ENCODE measurements at regions not wholly inside any gene's neighbourhood (a gene's known extent, or its start where the extent isn't known, plus 50 kb on each side); places are given as distances from the start of the nearest gene placed in this dataset.

- H3K27me3 Mint-ChIP-seq = no peaks in the 10 kb centered on the region
- ATAC-seq = no peak
- no peaks in the 10 kb centered on the region for H3K36me3 Mint-ChIP-seq
- no peak for DNase-seq
- no peak overlapping the region for H3K27ac Mint-ChIP-seq
- H3K9me3 Mint-ChIP-seq (ENCODE audit: low read depth) = peaks cover under 1% of the 10 kb centered on the region
- no peaks in the 10 kb centered on the region for H3K4me1 Mint-ChIP-seq
- no peak overlapping the region for H3K4me3 Mint-ChIP-seq
- CTCF ChIA-PET = no interaction called here
These were observed 114.6 kb upstream of the GRID2 start for GRCh38 chr4:92189146-92189545.

- H3K27me3 Mint-ChIP-seq = no peaks in the 10 kb centered on the region
- H3K36me3 Mint-ChIP-seq = no peaks in the 10 kb centered on the region
- H3K4me3 Mint-ChIP-seq = no peak overlapping the region
- no peaks in the 10 kb centered on the region for H3K4me1 Mint-ChIP-seq
- H3K9me3 Mint-ChIP-seq (ENCODE audit: low read depth) = peaks cover 7% of the 10 kb centered on the region
- CTCF ChIA-PET = no interaction called here
- no peak for DNase-seq
- ATAC-seq = no peak
- H3K27ac Mint-ChIP-seq = no peak overlapping the region
These were observed 105.1 kb upstream of the GRID2 start for GRCh38 chr4:92198711-92199110.

GRCh38 chr4:92199135-92199534 is 104.6 kb upstream of the GRID2 start:
- CTCF ChIA-PET = no interaction called here
- ATAC-seq = no peak
- Mint-ChIP-seq H3K36me3 (no peaks in the 10 kb centered on the region), H3K9me3 (ENCODE audit: low read depth) (peaks cover 6% of the 10 kb centered on the region), H3K4me1 (no peaks in the 10 kb centered on the region), H3K4me3 (no peak overlapping the region), H3K27ac (no peak overlapping the region), H3K27me3 (no peaks in the 10 kb centered on the region)
- DNase-seq = no peak

- DNase-seq (no peak), ATAC-seq (no peak)
- H3K36me3 Mint-ChIP-seq = no peaks in the 10 kb centered on the region
- H3K4me3 Mint-ChIP-seq = no peak overlapping the region
- no peaks in the 10 kb centered on the region for H3K4me1 Mint-ChIP-seq
- H3K9me3 Mint-ChIP-seq (ENCODE audit: low read depth) = peaks cover 2% of the 10 kb centered on the region
- H3K27me3 Mint-ChIP-seq = no peaks in the 10 kb centered on the region
- H3K27ac Mint-ChIP-seq = no peak overlapping the region
- CTCF ChIA-PET = no interaction called here
These were observed 92.9 kb upstream of the GRID2 start for GRCh38 chr4:92210906-92211305.

DNA sequence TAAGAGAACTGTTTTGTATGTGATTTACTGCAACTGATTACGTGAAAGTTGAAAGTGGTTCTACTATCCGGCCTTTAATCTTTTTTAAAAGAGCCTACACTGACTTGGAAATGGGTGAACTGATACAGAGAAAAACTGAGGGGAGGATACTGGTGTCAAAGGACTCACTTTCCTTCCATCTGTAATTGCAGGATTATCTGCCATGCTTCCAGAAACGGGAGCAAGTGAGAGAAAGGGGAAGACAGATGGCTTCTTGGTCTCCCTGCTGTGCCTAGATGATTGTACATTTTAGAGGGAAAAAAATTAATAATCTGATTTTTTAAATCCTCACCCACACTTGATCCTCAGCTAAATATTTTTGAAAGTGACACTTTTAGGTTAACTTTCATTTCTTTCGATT is 88.3 kb upstream of the GRID2 start:
- H3K27me3 Mint-ChIP-seq = no peaks in the 10 kb centered on the region
- H3K9me3 Mint-ChIP-seq (ENCODE audit: low read depth) = peaks cover 2% of the 10 kb centered on the region
- H3K4me1 Mint-ChIP-seq = no peaks in the 10 kb centered on the region
- H3K4me3 Mint-ChIP-seq = no peak overlapping the region
- H3K27ac Mint-ChIP-seq = no peak overlapping the region
- ATAC-seq (no peak), DNase-seq (no peak)
- CTCF ChIA-PET = no interaction called here
- H3K36me3 Mint-ChIP-seq = no peaks in the 10 kb centered on the region

GRCh38 chr4:92231511-92231910 is 72.3 kb upstream of the GRID2 start:
- ATAC-seq (no peak), DNase-seq (no peak)
- H3K36me3 Mint-ChIP-seq = no peaks in the 10 kb centered on the region
- no peaks in the 10 kb centered on the region for H3K9me3 Mint-ChIP-seq (ENCODE audit: low read depth)
- no peaks in the 10 kb centered on the region for H3K4me1 Mint-ChIP-seq
- CTCF ChIA-PET = no interaction called here
- no peak overlapping the region for H3K4me3 Mint-ChIP-seq
- no peaks in the 10 kb centered on the region for H3K27me3 Mint-ChIP-seq
- H3K27ac Mint-ChIP-seq = no peak overlapping the region

DNA sequence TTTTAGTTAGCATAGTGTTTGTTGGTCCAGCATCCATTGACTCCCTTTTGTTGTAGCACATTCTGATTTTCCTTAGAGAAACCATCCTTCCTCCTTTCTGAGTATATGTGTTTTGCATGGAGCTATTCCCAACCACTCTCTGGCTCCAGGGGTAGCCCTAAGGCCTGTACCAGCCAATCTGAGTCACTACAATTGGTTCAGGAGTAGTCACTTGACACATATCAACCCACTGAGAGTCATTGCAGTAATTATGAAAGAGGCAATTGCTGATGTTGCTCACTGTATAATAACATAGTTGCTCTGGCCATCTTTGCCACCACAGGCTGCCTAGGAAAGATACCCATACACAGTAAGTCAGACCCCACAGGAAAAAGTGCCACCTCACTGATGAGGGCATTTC is 71.2 kb upstream of the GRID2 start:
- ATAC-seq (no peak), DNase-seq (no peak)
- no peaks in the 10 kb centered on the region for H3K9me3 Mint-ChIP-seq (ENCODE audit: low read depth)
- no peaks in the 10 kb centered on the region for H3K27me3 Mint-ChIP-seq
- no peak overlapping the region for H3K4me3 Mint-ChIP-seq
- H3K36me3 Mint-ChIP-seq = no peaks in the 10 kb centered on the region
- CTCF ChIA-PET = no interaction called here
- no peaks in the 10 kb centered on the region for H3K4me1 Mint-ChIP-seq
- no peak overlapping the region for H3K27ac Mint-ChIP-seq

DNA sequence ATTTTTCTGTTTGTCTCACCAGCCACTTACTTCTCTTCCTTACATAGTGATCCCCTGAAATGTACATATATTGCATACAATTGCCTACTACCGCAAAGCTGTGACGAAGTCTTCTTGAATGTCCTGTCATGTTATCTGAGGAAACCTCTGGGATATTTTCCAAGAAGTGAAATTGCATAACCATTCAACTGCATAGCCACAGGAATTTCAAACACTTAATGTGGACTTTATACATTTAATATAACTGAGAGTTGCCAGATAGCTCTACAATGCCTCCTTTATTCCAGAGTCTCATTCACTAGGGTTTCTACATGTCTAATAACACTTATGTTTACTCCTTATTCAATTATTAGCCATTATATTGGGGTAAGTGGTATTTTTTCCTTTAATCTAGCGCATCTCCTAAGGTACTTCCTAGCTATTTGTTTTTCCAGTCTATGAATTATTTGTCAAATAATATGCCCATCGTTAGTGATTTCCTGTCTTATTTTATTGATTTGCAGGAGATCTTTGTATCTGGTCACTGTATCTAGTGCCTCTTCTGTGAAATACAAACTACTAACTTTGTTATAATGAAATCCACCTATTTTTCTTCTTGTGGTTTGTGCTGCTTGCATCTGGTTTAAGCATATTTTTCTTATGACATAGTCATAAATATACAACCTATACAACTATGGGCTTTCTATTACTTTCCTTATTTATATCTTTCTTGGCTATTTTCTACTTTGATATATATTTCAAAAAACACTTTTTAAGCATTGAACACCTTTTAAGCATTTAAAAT is 69.2 kb upstream of the GRID2 start:
- Mint-ChIP-seq H3K4me1 (no peaks in the 10 kb centered on the region), H3K9me3 (ENCODE audit: low read depth) (peaks cover 2% of the 10 kb centered on the region), H3K27ac (no peak overlapping the region), H3K4me3 (no peak overlapping the region), H3K27me3 (no peaks in the 10 kb centered on the region), H3K36me3 (no peaks in the 10 kb centered on the region)
- ATAC-seq = no peak
- no peak for DNase-seq
- CTCF ChIA-PET = no interaction called here

DNA sequence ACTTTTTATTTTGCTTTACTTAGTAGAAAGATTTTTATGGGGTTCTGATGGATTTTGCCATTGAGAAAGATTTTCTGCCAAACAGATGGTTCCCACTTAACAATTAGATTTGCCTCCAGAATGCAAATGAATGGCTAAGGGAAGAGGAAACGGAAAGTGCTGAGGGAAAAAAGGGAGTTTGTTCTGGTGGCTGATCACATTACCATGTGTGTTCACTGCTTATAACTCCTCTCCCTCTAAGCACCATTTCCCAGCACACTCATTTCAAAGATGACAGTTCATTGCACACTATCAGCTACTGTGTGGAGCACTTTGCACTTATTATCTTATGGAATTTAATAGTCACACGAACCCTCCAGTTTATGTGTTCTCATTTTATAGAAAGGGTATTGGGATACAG is 68.0 kb upstream of the GRID2 start:
- Mint-ChIP-seq H3K9me3 (ENCODE audit: low read depth) (peaks cover 2% of the 10 kb centered on the region), H3K27me3 (no peaks in the 10 kb centered on the region), H3K27ac (no peak overlapping the region), H3K4me1 (no peaks in the 10 kb centered on the region), H3K36me3 (no peaks in the 10 kb centered on the region), H3K4me3 (no peak overlapping the region)
- CTCF ChIA-PET = no interaction called here
- DNase-seq (no peak), ATAC-seq (no peak)

DNA sequence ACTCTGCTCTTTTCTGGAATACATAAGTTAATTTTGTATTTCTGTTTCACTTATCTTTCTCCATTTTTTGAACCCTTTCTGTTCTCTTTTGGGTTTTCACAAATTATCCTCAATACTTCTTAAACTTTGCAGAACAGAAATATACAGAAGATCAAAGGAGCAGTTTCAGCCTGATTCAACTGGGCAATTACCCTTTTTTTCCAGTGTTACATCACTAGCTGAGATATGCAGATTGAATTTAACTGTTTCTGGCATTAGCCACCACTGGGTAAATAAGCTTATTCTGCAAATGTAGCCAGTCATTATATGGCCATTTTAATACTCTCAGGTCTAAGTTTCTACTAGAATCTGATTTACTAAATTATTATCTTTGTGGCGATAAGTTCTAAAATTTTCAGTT is 66.9 kb upstream of the GRID2 start:
- no peaks in the 10 kb centered on the region for H3K27me3 Mint-ChIP-seq
- no peak overlapping the region for H3K27ac Mint-ChIP-seq
- no peaks in the 10 kb centered on the region for H3K4me1 Mint-ChIP-seq
- H3K4me3 Mint-ChIP-seq = no peak overlapping the region
- H3K9me3 Mint-ChIP-seq (ENCODE audit: low read depth) = peaks cover 2% of the 10 kb centered on the region
- CTCF ChIA-PET = no interaction called here
- DNase-seq (no peak), ATAC-seq (no peak)
- H3K36me3 Mint-ChIP-seq = no peaks in the 10 kb centered on the region

GRCh38 chr4:92237559-92237958 is 66.2 kb upstream of the GRID2 start:
- DNase-seq (no peak), ATAC-seq (no peak)
- Mint-ChIP-seq H3K36me3 (no peaks in the 10 kb centered on the region), H3K9me3 (ENCODE audit: low read depth) (peaks cover 2% of the 10 kb centered on the region), H3K4me1 (no peaks in the 10 kb centered on the region), H3K27me3 (no peaks in the 10 kb centered on the region), H3K27ac (no peak overlapping the region), H3K4me3 (no peak overlapping the region)
- CTCF ChIA-PET = no interaction called here

DNA sequence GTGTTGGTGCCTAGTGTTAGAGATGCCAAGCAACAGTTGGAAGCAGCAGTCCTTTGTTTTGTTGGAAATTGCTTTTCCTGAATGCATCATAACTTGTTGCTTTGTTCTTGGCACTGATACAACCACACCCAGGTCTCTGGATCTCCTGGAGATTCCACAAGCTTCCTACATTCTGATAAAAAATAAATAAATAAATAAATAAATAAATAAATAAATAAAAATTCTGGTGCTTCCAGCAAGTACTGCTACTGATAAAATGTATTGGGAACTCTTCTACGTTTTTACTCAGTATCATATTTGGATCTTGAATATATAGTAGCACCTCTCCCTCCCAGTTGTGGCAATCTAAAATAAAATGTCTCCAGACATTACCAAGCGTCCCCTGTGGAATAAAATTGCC is 62.7 kb upstream of the GRID2 start:
- H3K27ac Mint-ChIP-seq = no peak overlapping the region
- no peaks in the 10 kb centered on the region for H3K36me3 Mint-ChIP-seq
- CTCF ChIA-PET = no interaction called here
- no peaks in the 10 kb centered on the region for H3K4me1 Mint-ChIP-seq
- ATAC-seq (no peak), DNase-seq (no peak)
- no peaks in the 10 kb centered on the region for H3K27me3 Mint-ChIP-seq
- no peak overlapping the region for H3K4me3 Mint-ChIP-seq
- H3K9me3 Mint-ChIP-seq (ENCODE audit: low read depth) = peaks cover 5% of the 10 kb centered on the region

DNA sequence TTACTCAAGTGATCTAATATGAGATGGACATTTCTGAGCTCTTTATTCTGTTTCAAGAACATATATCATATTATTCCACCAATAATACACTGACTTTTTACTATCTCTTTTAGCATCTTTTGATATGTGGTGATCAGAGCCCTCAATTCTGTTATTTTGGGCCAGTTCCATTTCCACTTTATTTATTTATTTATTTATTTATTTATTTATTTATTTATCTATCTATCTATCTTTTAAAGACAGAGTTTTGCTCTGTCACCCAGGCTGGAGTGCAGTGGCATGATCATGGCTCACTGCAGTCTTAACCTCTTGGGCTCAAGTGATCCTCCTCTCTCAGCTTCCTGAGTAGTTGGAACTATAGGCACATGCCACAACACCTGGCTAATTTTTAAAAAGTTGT is 57.4 kb upstream of the GRID2 start:
- Mint-ChIP-seq H3K27ac (no peak overlapping the region), H3K27me3 (no peaks in the 10 kb centered on the region), H3K9me3 (ENCODE audit: low read depth) (peaks cover 2% of the 10 kb centered on the region), H3K4me3 (no peak overlapping the region), H3K36me3 (no peaks in the 10 kb centered on the region), H3K4me1 (no peaks in the 10 kb centered on the region)
- DNase-seq (no peak), ATAC-seq (no peak)
- CTCF ChIA-PET = no interaction called here

GRCh38 chr4:92249541-92249940 is 54.2 kb upstream of the GRID2 start:
- DNase-seq (no peak), ATAC-seq (no peak)
- no peak overlapping the region for H3K4me3 Mint-ChIP-seq
- H3K27me3 Mint-ChIP-seq = no peaks in the 10 kb centered on the region
- no peak overlapping the region for H3K27ac Mint-ChIP-seq
- H3K4me1 Mint-ChIP-seq = no peaks in the 10 kb centered on the region
- H3K36me3 Mint-ChIP-seq = no peaks in the 10 kb centered on the region
- no peaks in the 10 kb centered on the region for H3K9me3 Mint-ChIP-seq (ENCODE audit: low read depth)
- CTCF ChIA-PET = no interaction called here

DNA sequence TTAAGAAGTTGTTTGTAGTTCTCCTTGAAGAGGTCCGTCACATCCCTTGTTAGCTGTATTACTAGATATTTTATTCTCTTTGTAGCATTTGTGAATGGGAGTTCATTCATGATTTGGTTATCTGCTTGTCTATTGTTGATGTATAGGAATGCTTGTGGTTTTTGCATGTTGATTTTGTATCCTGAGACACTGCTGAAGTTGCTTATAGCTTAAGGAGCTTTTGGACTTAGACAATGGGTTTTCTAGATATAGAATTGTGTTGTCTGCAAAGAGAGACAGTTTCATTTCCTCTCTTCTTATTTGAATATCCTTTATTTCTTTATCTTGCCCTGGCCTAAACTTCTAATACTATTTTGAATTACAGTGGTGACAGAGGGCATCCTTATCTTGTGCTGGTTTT is 52.1 kb upstream of the GRID2 start:
- no peak overlapping the region for H3K27ac Mint-ChIP-seq
- ATAC-seq (no peak), DNase-seq (no peak)
- no peaks in the 10 kb centered on the region for H3K27me3 Mint-ChIP-seq
- CTCF ChIA-PET = no interaction called here
- no peaks in the 10 kb centered on the region for H3K36me3 Mint-ChIP-seq
- H3K4me3 Mint-ChIP-seq = no peak overlapping the region
- no peaks in the 10 kb centered on the region for H3K4me1 Mint-ChIP-seq
- no peaks in the 10 kb centered on the region for H3K9me3 Mint-ChIP-seq (ENCODE audit: low read depth)

All from activated CD8-positive, alpha-beta memory T cell treated with anti-CD3 and anti-CD28 coated beads, Interleukin-2, amount 10 ng/mL, durations not matched to agents 7 days and 5 days (primary cell).